ENCODE measurements at regions not wholly inside any gene's neighbourhood (a gene's known extent, or its start where the extent isn't known, plus 50 kb on each side); places are given as distances from the start of the nearest gene placed in this dataset.

GRCh38 chrX:141320801-141321200, 78.5 kb upstream of the SPANXC start:
- Mint-ChIP-seq H3K4me3 (no peak overlapping the region), H3K27ac (no peak overlapping the region), H3K36me3 (ENCODE audit: low read depth) (no peaks in the 10 kb centered on the region), H3K9me3 (peaks cover 3% of the 10 kb centered on the region), H3K27me3 (no peaks in the 10 kb centered on the region), H3K4me1 (ENCODE audit: low read depth) (no peaks in the 10 kb centered on the region)
- intact Hi-C loops (cut with micrococcal nuclease), result no loop called here
- ATAC-seq (no peak), DNase-seq (no peak)
- CTCF ChIA-PET, result no interaction called here
- POLR2A ChIA-PET, result no interaction called here
- TF ChIP-seq CTCF (IDR thresholded peaks at IDR 0.05), result no peak

- ChIA-PET POLR2A (interaction anchor here (0.5 kb wide), 1 partner anchor 198 kb away, joined by 3 read pairs; no protein-coding TSS in a partner anchor), CTCF (no interaction called here)
Measured at GRCh38 chrX:141314441-141314840, 72.1 kb upstream of the SPANXC start.

GRCh38 chrX:141301017-141301416, 58.7 kb upstream of the SPANXC start:
- DNase-seq (no peak), ATAC-seq (no peak)
- intact Hi-C loops (cut with micrococcal nuclease), result no loop called here
- no peaks in the 10 kb centered on the region for H3K4me1 Mint-ChIP-seq (ENCODE audit: low read depth)
- CTCF ChIA-PET, result no interaction called here
- POLR2A ChIA-PET, result no interaction called here
- no peak overlapping the region for H3K27ac Mint-ChIP-seq
- H3K9me3 Mint-ChIP-seq, result peaks cover 2% of the 10 kb centered on the region
- no peak for TF ChIP-seq CTCF (IDR thresholded peaks at IDR 0.05)
- H3K4me3 Mint-ChIP-seq, result no peak overlapping the region
- H3K36me3 Mint-ChIP-seq (ENCODE audit: low read depth), result no peaks in the 10 kb centered on the region
- no peaks in the 10 kb centered on the region for H3K27me3 Mint-ChIP-seq

More at GRCh38 chrX:141314441-141314840, 72.1 kb upstream of the SPANXC start:
- DNase-seq (no peak), ATAC-seq (no peak)
- TF ChIP-seq CTCF (IDR thresholded peaks at IDR 0.05), result no peak
- Mint-ChIP-seq H3K36me3 (ENCODE audit: low read depth) (no peaks in the 10 kb centered on the region), H3K27ac (no peak overlapping the region), H3K4me3 (no peak overlapping the region), H3K4me1 (ENCODE audit: low read depth) (no peaks in the 10 kb centered on the region), H3K9me3 (peaks cover 3% of the 10 kb centered on the region), H3K27me3 (no peaks in the 10 kb centered on the region)
- intact Hi-C loops (cut with micrococcal nuclease), result no loop called here
